Stimulated activated CD8-positive, alpha-beta memory T cell treated with anti-CD3 and anti-CD28 coated beads, Interleukin-12 subunit alpha, Interleukin-12 subunit beta, amount 100 ng/mL, for 24 hours (primary cell): ENCODE measurements at regions not wholly inside any gene's neighbourhood (a gene's known extent, or its start where the extent isn't known, plus 50 kb on each side); places are given as distances from the start of the nearest gene placed in this dataset.

ENCODE experiments used
- DNase-seq: peaks from one replicate; pipeline ENCODE4 v3.0.0-alpha.2; 2020; ENCODE audit errors: extremely low read depth

DNA sequence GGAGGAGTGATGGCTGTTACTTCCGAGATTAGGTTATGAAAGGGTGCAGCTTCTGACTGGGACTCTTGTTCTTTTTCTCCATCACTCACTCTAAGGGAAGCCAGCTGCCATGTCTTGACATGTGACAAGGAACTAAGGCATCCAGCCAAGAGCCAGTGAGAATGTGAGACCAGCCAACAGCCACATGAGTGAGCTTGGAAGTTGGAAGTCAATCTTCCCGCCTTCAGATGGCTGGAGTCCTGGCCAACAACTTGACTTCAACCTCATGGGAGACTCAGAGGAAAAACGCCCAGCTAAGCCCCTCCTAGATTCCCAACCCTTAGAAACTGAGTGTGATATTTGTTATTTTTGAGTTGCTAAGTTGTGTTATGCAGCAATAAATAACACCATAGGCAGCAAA lies 201.1 kb downstream of the SNX18 start:
- DNase-seq = no peak

DNA sequence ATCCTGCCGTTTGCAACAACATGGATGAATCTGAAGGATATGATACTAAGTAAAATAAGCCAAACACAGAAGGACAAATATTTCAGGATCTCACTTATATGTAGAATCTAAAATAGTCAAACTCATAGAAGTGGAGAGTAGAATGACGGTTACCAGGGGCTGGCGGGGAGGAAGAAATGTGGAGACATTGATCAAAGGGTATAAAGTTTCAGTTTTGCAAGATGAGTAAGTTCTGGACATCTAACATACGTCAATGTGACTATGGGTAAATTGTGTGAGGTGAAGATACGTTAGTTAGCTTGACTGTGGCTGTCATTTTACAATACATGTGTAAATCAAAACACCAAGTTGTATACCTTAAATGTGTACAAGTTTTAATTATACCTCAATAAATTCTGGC lies 200.3 kb downstream of the SNX18 start:
- DNase-seq = no peak

DNA sequence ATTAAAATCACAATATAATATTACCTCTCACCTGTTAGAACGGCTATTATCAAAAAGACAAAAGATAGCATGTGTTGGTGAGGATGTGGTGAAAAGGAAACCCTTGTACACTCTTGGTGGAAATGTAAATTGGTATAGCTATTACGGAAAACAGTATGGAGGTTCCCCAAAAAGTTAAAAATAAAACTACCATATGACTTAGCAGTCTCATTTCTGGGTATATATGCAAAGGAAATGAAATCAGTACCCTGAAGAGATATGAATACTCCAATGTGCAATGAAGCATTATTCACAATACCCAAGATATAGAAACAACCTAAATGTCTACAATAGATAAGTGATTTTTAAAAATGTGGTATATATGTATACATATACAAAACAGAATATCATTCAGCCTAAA lies 199.9 kb downstream of the SNX18 start:
- no peak for DNase-seq

DNA sequence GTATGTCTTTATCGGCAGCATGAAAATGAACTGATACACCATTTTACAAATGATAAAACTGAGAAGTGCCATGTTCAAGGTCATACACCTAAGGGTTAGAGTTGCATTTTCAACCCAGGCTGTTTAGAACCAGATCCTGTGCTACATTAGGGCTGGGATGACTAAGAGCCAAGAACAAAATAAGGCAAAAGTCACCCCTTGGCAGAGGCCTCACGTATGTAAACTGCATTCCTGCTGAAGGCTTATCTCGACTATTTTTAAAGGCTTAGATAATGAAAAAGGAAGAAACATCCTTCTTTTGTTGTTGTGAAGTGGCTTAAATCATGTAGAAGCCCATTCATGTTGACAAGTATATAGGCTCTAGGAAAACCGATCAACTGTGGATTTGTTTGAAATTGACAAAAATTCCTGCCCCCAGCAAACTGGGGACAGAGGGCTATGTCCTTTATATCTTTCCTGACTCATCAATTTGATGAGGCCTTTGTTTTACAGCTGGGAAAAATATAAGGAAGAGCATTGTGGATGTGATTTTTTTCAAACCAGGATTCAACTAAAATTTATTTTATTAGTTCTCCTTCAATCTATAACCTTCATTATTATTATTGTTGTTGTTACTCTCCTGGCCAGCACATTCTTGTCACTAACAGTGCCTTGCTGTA lies 196.5 kb downstream of the SNX18 start:
- DNase-seq = no peak

DNA sequence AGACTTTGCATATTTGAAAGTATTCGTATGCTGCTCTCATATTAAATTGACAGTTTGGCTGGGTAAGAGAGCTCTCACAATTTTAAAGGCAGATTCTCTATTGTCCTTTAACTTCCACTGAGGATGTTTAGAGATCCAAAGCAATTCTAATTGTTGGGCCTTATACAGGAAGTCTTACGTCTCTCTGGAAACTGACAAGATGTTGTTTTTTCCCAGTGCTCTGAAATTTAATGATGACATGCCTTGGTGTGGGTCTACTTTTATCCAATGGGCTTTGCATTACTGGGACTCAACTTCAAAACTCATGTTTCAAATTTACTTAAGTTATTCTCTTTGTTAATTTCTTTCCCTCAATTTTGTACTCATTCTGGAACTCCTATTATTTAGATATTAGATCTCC lies 191.5 kb downstream of the SNX18 start:
- no peak for DNase-seq

DNA sequence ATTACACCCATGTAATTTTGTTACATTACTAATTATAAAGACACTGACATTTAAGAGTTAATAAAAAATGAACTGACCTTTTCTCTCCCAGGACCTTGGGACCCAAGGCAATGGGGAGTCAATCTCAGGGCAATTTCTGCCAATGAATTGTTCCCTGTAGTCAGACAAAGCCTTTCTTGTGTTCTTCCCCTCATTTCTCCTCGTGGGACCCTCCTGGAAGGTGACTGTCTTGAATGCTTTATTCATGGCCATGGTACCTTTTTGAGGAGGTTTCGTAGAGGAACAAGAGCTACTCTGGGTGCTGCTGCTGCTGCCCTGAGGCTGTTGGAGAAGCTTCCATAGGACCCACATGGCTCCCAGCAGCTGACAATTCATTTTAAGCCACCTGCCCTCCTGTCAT lies 190.3 kb downstream of the SNX18 start:
- DNase-seq = no peak

DNA sequence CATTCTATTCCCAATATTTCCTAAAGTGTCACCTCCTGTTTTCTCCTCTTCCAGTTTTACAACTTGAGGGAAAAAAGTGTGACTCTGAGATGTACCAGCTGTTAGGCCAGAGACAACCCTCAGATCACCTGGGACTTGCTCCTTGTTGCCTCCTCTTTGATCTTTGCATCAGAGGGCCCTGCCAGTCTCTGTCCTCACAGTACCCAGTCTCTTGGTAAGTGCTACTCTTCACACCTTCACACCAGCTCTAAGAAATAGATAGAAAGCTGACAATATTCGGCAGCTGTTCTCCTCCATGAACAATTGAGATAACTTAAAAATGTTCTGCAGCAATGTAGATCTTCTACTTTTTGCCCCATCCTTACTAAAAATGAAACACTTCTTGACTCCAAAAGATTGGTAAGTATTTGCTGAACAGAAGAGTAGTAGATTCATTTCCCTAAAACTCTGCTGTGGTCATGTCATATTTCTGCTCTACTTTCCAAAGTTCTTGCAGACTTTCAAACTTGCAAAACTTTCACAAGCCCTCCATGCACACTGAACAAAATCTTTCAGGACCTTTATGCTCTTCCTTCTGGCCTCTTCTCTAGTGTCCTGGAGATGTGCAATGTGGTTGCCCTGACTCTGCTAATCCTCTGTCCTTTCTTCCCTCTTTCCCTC lies 188.6 kb downstream of the SNX18 start:
- no peak for DNase-seq

DNA sequence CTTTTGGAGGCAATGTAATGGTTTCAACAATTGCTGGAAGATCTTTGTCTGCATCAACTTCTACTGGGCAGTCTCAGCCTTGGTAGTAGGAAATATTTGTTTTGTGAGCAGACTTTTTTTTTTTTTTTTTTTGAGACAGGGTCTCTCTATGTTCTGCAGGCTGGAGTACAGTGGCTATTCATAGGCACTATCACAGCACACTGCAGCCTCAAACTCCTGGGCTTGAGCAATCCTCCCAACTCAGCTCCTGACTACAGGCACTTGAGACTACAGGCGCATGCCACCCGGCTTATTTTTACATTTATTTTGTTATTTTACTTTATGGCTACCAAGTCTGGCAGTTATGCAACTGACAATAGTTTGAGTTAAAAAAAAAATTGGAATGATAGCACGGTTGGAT lies 187.3 kb downstream of the SNX18 start:
- DNase-seq = no peak

DNA sequence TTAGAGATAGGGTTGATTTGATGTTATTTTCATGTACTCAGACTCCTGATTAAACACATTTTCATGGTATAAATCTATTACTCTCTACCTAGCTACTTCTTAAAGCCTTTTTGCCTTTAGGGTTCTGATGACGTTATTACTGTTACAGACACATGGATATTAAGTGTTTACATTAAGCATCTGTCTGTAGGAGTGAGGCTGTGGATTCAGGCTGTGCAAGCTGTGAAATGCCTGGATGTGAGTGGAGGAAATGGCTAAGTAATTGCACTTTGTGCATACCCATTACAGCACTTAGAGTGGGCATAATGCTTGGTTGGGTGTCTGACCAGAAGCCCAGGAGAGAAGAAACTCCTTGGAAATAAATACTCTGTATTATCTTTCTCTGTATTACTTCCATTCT lies 186.8 kb downstream of the SNX18 start:
- no peak for DNase-seq

DNA sequence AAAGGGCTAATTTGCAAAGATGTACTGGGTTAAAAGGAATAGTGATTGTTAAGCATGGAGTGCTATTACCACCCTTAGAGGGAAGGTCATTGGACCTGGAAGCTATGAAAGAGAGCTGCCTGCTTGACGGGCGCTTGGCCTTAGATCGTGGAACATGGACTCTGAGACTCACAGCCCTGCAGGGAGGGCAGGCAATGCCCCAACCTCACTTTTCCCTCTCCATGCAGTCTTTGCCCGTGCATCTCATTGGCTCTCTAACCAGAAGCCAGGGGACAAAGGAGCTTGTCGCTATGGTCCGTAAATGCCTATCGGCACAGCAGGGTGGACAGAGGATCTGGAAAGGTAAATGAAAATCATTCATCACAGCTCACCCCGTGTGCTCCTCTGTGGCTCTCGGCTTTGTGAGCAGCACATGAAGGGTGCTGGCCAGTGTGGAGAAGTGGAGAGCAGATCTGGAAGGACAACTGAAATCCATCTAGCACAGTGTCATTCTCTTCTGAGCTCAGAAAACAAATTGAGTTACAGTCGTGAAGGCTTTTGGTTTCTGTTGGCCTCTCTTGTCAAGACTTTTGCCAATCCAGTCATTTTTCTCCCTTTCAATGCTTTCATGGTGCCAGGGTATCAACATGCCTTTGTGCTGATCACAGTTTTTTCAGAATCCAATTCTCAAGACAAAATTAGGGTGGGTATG lies 186.2 kb downstream of the SNX18 start:
- no peak for DNase-seq

DNA sequence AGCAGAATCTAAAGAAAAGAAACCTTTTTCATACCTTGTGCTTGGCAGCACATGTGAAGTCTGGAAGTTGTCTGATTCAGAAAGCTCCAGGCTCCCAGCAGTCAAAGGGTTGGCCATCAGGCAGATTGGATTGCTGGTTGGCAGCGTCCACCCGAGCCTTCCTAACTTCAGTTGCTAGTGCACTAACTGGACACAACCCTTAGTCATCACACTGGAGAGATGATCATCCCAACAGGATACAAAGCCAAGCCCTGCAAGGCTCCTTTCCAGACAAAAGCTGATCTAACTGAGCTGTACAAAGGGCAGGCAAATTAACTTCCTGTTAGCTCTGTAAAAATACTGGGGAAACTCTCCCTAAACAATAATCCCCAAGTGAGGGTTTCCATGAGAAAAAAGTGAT lies 185.6 kb downstream of the SNX18 start:
- DNase-seq = no peak

DNA sequence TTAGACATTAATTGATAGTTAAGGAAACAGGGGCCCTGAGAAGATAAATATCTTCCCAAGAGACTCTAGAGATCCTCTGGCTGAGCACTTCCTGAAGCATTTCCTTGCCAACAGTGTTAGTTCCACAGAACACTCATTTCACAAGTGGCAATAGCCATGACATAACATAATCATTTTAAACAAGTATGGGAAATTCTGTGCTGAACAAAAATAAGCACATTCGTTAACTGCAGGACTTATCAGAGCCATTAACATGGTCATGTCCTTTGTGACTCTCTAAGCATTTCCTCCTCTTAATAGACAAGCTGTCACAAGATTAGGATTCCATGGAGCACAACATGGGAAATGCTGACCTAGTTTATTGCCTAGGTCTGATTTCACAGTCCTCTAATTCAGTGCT lies 184.9 kb downstream of the SNX18 start:
- no peak for DNase-seq

DNA sequence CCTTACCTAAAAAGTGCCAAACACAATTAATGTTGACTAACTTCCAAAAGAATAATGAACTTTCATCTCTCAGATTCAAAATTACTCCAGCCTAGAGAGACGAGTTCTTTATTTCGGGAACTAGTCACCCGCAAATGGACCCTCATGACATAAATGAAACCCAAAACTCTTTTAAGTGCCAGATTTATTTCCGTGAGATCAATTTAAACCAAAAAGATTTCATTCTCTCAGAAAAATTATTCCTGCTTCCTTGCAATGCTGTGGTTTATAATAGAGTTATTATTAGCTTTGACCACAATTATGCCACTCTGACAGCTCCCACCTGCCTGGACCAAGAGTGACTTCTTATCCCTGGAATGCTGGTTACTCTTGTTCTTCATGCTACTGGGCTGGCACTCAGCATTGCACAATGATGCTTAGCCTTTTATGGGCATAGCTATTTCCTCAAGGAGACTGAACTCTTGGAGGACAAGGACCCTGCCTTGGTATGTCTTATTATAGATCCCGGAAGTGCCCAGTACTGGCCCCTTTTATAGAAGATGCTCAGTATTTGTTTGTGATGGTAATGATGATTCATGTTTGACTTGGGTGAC lies 183.5 kb downstream of the SNX18 start:
- DNase-seq = no peak

DNA sequence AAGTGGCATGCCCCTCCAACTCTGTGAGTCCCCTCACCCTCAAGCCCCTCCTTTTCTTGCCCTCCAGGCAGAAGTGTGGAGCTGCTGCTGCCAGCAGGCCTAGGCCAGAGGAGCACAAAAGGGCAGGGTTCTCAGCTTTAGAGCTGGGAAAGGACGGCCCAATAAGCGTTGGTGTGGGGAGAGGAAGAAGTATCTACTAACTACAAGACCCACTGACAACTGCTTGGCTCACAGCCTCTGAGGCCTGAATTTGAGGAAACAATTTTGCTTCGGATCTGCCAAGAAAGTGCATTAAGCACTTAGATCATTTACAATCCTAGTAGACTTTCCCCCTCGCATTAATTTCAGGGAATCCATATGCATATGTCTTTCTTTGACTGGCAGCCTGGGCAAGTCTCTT lies 179.4 kb downstream of the SNX18 start:
- no peak for DNase-seq

DNA sequence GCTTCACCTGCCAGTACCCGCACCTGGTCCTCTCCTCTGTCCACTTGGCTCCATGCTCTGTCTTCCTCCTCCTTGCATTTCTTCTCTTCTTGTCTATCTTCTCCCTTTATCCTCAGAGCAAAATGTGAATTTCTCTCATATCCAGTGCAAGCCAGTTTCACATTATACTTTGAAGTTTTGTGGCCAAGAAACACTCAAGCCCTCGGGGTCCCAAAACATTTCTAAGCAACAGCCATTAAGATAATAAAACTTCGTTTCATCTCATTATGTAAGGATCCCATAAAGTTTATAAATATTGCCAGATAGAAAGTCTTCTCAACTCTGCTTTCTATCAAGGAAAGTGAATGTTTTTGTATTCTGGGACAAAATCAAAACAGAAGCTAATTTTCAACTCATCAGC lies 178.8 kb downstream of the SNX18 start:
- no peak for DNase-seq

DNA sequence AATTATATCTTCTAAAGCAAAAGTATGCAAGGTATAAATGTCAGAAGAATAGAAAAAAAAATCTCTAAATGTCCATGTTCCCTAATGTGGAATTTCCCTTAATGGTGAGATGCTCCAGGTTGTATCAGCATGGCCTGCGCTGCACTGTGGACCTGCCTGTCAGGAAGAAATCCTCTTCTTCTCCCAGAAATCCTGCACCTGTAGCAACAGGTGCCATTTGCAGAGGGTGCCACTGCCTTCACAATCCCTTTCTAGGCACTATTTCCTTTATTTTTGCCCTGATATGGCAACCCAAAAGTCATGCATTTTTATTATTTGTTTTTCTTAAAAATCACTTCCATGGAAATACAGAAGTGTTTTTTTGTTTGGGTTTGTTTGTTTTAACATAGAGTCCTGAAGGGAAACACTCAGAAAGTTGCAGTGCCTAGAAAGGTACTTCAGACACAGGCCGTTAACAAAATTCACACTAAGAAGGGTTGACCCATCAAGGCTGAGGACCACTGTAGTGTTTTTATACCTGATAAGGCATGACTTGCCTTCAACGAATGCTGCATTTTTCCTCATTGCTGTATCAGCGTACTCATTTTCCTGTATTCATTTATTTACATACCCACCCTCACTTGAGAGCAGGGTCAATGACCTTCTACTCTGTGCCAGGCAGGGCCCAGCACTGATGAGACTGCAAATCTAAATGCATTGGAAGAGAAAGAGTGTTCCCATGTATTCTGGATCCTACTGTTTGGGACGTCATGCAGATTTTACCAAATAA lies 177.8 kb downstream of the SNX18 start:
- no peak for DNase-seq

DNA sequence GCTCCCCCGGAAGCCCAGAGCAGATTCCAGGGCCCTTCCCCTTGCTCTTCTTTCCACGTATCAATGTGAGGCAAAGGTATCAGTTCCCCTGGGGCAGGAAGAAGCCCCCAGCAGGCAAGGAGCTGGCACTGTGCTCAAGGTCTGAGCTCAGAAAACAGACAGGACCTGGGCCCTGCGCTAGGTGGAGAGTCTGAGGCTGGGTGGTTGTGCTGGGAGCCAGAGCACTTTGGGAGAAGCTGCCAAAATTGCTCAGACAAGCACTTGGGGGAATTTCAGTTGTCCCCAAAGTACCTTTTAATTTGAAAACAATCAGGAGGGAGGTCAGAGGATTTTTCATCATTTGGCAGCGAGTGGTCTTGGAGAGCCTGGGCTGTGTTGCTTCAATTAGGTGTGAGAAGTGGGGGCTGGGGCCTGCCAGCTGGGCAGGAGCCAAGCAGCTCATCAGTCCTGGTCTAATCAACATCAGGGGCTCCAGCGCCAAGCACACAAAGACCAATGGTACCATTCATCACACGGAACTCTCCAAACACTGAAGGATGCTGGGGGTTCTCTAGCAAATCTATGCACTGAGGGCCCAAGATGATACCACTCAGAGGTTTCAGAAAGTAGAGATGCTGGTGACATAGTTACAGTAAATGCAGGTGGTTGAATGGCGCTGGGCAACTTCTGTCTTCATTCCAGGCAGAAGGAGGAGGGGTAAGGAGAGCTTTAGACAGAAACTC lies 176.5 kb downstream of the SNX18 start:
- no peak for DNase-seq

DNA sequence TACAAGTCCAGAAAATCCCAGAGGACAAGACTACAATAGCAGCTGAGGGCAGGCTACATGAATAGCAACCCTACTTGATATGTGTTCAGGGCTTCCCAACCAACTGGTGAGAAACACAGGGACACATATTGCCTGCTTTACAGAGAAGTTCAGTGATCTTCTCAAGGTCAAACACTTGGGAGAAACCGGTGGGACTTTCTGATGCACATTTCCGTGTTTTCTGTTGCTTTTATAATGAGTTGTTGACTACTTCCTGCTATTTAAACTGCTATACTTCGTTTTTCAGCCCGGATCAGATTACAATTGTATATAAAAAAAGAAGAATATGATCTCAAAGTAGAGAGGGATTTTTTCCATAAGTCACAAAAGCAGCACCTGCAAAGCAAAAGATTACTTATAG lies 175.1 kb downstream of the SNX18 start:
- DNase-seq = no peak

DNA sequence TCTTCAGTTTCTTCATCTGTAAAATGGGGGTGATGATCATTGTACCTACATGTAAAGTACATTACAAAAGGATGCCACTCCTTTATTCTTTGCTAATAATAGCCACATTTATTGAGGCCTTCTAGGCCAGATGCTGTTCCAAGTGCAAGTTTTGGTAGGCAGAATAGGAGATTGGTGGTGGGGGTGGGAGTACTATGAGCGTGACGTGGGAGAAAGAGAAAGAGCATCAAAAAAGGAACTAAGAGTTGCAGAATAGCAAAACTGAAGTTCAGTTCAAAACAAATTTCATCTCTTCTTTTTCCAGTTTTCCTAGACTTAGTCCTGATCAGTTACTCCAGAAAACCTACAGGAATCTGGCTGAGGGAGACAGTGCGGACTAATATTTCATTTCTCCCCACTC lies 174.1 kb downstream of the SNX18 start:
- no peak for DNase-seq

DNA sequence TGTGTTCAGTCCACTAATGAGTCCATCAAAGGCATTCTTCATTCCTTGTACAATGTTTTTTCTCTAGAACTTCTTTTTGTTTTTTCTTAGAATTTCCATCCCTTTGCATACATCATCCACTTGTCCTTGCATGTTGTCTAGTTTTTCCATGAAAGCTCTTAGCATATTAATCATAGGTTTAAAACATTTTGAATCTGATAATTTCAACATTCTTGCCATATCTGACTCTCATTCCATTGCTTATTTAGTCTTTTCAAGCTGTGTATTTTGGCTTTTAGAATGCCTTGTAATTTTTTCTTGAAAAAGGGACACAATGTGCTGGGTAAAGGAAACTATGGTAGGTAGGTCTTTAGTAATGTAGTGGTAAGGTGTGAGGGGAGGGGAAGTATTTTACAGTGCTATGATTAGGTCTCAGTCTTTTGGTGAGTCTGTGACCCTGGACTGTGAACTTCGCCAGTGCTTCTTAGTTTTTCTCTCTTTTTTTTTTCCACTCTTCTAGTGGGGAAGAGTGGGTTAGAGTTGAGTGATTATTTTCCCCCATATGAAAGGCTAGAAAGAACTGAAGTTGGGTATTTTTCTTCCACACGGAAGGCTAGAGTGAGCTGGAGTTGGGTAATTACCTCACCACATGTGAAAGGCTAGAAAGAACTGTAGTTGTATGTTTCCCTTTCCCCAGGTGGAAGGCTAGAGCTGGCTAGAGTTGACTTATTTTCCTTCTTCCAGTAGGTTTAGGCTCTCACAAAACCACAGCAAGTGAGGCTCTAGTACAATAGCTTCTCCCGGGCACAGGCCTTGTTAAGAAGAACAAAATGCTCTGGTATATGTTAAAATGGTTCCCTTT lies 172.1 kb downstream of the SNX18 start:
- no peak for DNase-seq

DNA sequence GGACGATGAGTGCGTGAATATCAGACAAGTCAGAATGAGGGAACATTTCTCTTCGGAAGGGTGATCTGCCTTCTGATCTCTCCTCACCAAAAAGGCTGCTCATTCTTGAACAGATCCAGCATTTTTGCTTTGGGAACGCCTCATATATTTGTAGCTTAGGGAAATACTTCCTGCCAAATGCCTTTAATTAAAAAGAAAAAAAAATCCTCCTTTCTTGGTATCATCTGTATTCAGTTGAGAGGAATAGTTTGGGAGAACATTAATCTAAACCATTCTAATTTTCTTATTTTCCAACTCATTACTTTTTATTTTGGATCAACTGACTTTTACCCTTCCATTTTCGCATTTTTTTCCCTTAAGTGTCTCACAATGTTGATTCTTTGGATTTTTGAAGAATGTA lies 163.4 kb downstream of the SNX18 start:
- DNase-seq = no peak
